ENCODE measurements at regions not wholly inside any gene's neighbourhood (a gene's known extent, or its start where the extent isn't known, plus 50 kb on each side); places are given as distances from the start of the nearest gene placed in this dataset.

DNA sequence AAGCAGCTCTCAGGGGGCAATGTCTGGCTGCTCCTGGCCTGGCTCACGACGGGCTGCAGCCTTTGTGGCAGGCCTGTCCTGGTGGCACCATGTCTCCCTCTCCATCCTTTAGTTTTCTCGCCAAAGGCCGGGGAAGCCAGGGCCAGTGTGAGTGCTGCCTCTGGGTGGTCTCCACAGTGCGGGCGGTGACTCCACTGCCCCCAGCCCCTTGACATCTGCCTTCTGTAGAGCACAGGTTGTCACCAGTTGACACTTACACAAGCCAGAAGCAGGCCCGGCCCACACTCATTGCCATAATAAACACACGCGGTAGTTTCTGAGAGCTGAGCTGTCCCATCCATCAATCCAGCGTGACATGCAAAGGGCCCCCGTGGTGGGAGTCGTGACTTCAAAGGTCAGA, 219.5 kb downstream of the TFAP2C start:
- DNase-seq (ENCODE audit: extremely low read depth in 1 of 11, low read depth in 9 of 11, low spot score in 4 of 11) = no peak

- DNase-seq (ENCODE audit: extremely low read depth in 1 of 11, low read depth in 9 of 11, low spot score in 4 of 11) = no peak
Observed at GRCh38 chr20:56851552-56851951, 222.4 kb downstream of the TFAP2C start.

DNA sequence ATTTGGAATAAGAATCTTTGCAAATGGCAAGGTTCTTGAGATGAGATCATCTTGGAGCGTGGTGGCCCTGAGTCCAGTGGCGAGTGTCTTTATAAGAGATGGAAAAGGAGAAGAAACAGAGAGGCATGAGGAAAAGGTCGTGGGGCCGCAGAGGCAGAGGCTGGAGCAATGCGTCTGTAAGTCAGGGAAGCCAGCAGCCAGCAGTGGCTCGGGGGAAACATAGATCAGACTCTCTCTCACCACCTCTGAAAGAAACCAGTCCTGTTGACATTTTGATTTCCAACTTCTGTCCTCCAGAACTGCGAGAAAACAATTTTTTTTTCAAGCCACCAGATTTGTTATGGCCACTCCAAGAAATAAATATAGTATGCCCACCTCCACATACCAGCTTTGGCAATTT, 226.6 kb downstream of the TFAP2C start:
- DNase-seq (ENCODE audit: extremely low read depth in 1 of 11, low read depth in 9 of 11, low spot score in 4 of 11) = no peak

DNA sequence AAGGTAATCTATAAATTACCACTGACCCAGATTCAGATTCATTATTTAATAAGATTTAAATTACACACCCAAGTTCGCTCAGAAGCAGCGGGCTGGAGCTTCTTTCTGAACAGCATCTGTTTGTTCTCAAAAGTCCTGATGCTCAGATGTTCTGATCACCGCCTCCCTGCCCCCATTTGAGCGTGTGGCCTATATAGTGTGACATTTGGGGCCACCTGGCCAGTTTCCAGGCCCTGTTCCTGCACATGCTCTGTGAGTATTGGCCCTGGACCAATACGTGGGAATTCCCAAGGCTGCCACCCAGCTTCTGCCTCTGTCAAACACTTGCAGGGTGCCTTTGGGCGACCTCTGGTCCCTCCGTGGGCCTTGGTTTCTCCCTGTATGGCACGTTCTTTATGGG, 228.8 kb downstream of the TFAP2C start:
- no peak for DNase-seq (ENCODE audit: extremely low read depth in 1 of 11, low read depth in 9 of 11, low spot score in 4 of 11)

GRCh38 chr20:56859039-56859800, 230.1 kb downstream of the TFAP2C start:
- DNase-seq (ENCODE audit: extremely low read depth in 1 of 11, low read depth in 9 of 11, low spot score in 4 of 11) = peak in 3 of 11 donors; percentile 18 to 36 (median 26)

GRCh38 chr20:56859801-56860261, 230.7 kb downstream of the TFAP2C start:
- DNase-seq (ENCODE audit: extremely low read depth in 1 of 11, low read depth in 9 of 11, low spot score in 4 of 11) = peak in 6 of 11 donors; percentile 32 to 64 (median 40)

DNA sequence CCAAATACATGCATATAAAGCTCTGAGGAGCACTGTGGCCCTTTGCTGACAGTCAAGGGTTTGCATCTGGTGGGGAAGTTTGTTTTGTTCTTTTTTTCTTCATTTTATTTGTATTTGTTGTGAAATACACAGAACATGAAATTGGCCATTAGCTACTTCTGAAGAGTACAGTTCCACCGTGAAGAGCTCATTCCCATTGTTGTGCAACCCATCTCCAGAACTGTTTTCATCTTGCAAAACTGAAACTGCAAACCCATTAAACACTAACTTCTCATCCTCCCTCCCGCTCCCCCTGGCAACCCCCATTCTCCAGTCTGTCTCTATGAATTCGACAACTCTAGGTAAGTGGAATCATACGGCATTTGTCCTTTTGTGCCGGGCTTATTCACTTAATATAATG, 231.3 kb downstream of the TFAP2C start:
- no peak for DNase-seq (ENCODE audit: extremely low read depth in 1 of 11, low read depth in 9 of 11, low spot score in 4 of 11)

DNA sequence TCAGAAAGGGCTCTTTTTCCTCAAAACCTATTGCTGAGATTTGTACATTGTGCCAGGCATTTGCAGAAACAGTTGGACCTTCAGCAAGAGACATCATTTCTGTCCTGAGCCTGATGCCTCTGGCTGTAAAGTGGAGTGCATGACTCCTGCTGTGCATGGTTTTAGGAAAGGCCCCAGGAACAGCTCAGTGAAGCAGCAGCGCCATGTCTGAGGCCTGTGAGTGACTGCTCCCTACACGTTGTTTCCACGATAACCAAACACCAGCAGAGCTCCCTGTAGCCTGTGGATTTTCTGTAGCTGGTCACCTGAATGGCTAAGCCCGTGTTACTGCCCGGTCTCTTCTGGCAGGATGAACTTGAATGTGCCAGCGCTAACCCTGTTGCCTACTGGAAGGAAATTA, 232.5 kb downstream of the TFAP2C start:
- DNase-seq (ENCODE audit: extremely low read depth in 1 of 11, low read depth in 9 of 11, low spot score in 4 of 11) = no peak

DNA sequence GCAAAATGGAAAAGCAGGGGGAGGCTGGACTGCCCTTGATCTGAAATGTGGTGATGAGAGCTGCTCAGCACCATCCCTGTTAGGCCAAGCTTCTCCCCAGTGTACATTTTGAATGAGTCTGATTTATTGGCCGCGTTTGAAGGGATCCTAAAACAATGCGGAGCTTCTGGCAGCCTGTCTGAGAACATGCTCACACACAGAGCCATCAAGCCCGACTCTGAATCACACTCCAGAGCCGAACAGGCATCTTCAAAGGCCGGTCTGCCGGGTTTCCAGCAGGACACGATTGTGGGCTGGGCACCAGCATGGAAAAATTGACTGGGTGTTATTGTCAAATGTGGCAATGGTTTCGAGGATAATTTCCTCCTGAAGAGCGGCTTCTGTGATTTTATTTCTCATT, 235.9 kb downstream of the TFAP2C start:
- no peak for DNase-seq (ENCODE audit: extremely low read depth in 1 of 11, low read depth in 9 of 11, low spot score in 4 of 11)

- no peak for DNase-seq (ENCODE audit: extremely low read depth in 1 of 11, low read depth in 9 of 11, low spot score in 4 of 11)
Observed at GRCh38 chr20:56867128-56867527, 238.0 kb downstream of the TFAP2C start.

DNA sequence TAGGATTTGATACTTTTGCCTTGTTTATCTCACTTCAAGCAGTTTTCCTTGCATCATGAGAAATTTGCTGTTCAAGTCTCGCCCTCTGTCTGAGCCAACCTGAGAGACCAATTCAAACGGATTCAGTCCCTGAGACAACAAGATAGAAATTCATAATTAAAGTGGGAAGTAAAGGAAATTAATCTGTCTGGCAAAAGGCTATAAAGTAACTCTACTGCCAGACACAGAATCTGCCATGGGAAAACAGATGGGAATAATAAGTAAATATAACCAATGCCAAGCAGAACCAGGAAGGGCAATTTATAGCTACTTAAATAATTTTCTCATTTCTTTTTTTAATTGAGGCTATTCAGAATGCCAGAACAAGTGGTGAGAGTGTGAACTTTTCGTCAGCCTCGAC, 239.6 kb downstream of the TFAP2C start:
- no peak for DNase-seq (ENCODE audit: extremely low read depth in 1 of 11, low read depth in 9 of 11, low spot score in 4 of 11)

DNA sequence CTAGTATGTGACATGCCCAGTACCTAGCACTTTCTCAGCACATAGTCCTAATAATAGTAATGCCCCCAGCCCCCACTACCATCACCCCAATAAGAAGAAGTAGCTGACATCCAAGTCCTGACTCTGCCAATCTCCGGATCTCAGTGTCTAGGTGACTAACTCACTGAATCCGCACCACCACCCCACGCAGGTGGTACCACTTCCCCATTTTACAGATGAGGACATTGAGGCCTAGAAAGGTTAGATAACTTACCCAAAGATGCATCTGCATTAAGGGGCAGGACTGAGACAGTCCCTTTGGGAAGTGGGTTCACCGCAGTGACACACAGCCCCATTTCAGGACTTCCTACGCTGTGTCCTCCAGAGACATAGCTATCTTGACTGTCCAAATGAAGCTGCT, 241.2 kb downstream of the TFAP2C start:
- DNase-seq (ENCODE audit: extremely low read depth in 1 of 11, low read depth in 9 of 11, low spot score in 4 of 11) = no peak

DNA sequence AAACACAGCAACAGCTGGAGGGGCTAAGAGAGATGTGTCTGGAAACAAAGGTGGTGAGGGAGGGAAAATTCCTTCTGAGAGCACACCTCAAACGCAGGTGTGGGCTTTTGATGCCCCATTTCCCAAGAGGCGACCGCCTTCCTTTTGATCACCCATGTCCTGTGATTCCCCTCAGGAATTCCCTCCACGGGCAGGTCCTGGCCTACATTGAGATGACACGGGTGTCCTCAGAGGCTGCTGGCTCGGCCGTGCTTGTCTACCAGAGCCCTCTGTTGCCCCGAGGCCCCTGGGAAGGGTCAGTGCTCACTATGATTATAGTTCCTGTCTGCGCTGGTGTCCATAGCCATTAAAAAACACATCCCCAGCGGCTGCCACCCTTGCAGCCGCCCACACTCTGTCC, 242.6 kb downstream of the TFAP2C start:
- DNase-seq (ENCODE audit: extremely low read depth in 1 of 11, low read depth in 9 of 11, low spot score in 4 of 11) = no peak

DNA sequence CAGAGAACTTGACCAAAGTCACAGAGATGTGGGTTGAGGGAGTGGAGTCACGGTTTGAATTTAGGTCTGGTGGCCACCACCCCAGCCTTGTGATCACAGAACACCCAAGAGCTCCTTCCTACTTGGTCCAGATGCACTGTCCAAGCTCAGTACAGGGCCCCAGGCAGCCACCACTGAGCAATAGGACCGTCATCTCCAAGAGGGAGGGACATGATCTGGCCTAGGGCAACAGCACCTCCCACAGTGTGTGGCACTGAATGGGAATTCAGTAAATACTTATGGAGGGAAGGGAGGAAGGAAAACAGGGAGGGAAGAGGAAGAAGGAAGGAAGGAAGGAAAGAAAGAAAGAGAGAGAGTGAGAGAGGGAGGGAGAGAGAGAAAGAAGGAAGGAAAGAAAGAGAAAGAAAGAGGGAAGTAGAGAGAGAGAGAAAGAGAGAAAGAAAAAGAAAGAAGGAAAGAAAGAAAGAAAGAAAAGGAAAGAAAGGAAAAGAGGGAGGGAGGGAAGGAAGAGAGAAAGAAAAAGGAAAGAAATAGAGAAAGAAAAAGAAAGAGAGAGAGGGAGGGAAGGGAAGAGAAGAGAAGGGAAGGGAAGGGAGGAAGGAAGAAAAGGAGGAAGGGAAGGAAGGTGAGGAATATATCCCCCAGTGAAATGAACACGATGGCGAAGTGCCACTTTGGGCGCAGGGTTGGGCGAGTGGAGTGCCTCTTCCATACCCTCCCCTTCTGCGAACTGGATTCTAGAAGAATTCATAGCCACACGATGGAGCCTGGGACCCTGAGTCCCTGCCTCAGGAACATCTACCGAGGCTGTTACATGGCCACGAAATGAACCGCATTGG, 243.7 kb downstream of the TFAP2C start:
- DNase-seq (ENCODE audit: extremely low read depth in 1 of 11, low read depth in 9 of 11, low spot score in 4 of 11) = no peak

GRCh38 chr20:56873836-56874235, 244.7 kb downstream of the TFAP2C start:
- DNase-seq (ENCODE audit: extremely low read depth in 1 of 11, low read depth in 9 of 11, low spot score in 4 of 11) = no peak

- no peak for DNase-seq (ENCODE audit: extremely low read depth in 1 of 11, low read depth in 9 of 11, low spot score in 4 of 11)
Observed at GRCh38 chr20:56875052-56875659, 246.1 kb downstream of the TFAP2C start.

- DNase-seq (ENCODE audit: extremely low read depth in 1 of 11, low read depth in 9 of 11, low spot score in 4 of 11) = no peak
Observed at GRCh38 chr20:56875803-56876202, 246.7 kb downstream of the TFAP2C start.

GRCh38 chr20:56885521-56885920, 256.4 kb downstream of the TFAP2C start:
- DNase-seq (ENCODE audit: extremely low read depth in 1 of 11, low read depth in 9 of 11, low spot score in 4 of 11) = no peak

DNA sequence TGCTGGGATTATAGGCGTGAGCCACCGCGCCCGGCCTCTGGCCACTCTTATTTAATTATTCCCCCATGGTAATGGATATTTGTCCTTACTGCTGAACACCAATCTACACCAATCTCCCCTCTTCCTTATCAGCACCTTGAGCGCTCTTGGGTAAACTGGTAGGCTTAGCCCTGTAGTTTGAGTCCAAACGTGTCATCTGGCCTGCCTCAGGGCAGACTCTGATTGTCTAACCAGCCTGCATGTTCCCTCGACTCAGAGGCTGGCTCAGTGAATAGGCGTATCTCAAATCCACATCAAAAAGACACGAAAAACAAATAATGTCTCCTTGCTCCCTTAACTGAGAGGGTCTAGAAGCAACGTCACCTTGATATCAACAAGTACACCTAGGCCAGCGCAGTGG, 260.9 kb downstream of the TFAP2C start:
- DNase-seq (ENCODE audit: extremely low read depth in 1 of 11, low read depth in 9 of 11, low spot score in 4 of 11) = no peak

Data from renal cortex interstitium (tissue), 11 donors.